ENCODE measurements at regions not wholly inside any gene's neighbourhood (a gene's known extent, or its start where the extent isn't known, plus 50 kb on each side); places are given as distances from the start of the nearest gene placed in this dataset.

- TF ChIP-seq CTCF (IDR thresholded peaks at IDR 0.05) (no peak), EP300 (IDR thresholded peaks at IDR 0.05) (no peak)
Observed at GRCh38 chr3:118146658-118147375, 887.8 kb downstream of the IGSF11 start.
